ENCODE measurements at regions not wholly inside any gene's neighbourhood (a gene's known extent, or its start where the extent isn't known, plus 50 kb on each side); places are given as distances from the start of the nearest gene placed in this dataset.

DNA sequence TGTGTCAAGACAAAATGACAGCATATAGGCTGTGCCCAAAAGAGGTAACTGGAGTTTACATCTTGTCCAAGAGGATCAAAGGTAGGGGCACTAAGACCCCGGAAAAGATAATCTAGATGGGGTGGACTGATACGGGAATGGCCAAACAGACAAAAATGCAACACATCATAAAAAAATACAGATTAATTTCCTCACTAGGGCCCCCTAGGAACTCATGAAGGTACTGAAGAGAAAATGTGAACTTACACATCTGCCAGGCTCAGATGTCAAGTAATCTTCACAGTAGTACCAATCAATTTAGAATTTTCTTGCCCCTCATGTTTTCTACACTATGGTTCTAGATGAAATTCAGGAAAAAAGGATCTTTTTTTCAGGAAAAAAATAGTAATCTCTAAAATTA lies 115.6 kb upstream of the REG3A start:
- Mint-ChIP-seq H3K9me3 (peaks cover 16 to 33% of the 10 kb centered on the region in 2 donors), H3K4me1 (no peaks in the 10 kb centered on the region), H3K27me3 (ENCODE audit: low read depth in 2 of 2) (no peaks in the 10 kb centered on the region), H3K36me3 (no peaks in the 10 kb centered on the region), H3K27ac (no peak overlapping the region), H3K4me3 (no peak overlapping the region)
- WGBS (ENCODE audit: insufficient coverage), result no CpG with 5 or more reads among the region's 2 CpGs
- no peak for DNase-seq
- Histone ChIP-seq H3K27ac (ENCODE audit: low read length) (no peak overlapping the region), H3K4me1 (ENCODE audit: control insufficient read depth, insufficient read depth, low read length) (no peaks in the 10 kb centered on the region), H3K36me3 (ENCODE audit: control insufficient read depth, insufficient read depth, low read length) (no peaks in the 10 kb centered on the region), H3K4me3 (ENCODE audit: low read length) (no peak overlapping the region), H3K27me3 (ENCODE audit: control insufficient read depth, insufficient read depth, low read length) (no peaks in the 10 kb centered on the region), H3K9me3 (ENCODE audit: control insufficient read depth, insufficient read depth, low read length) (no peaks in the 10 kb centered on the region)
- TF ChIP-seq, protein P1, sequence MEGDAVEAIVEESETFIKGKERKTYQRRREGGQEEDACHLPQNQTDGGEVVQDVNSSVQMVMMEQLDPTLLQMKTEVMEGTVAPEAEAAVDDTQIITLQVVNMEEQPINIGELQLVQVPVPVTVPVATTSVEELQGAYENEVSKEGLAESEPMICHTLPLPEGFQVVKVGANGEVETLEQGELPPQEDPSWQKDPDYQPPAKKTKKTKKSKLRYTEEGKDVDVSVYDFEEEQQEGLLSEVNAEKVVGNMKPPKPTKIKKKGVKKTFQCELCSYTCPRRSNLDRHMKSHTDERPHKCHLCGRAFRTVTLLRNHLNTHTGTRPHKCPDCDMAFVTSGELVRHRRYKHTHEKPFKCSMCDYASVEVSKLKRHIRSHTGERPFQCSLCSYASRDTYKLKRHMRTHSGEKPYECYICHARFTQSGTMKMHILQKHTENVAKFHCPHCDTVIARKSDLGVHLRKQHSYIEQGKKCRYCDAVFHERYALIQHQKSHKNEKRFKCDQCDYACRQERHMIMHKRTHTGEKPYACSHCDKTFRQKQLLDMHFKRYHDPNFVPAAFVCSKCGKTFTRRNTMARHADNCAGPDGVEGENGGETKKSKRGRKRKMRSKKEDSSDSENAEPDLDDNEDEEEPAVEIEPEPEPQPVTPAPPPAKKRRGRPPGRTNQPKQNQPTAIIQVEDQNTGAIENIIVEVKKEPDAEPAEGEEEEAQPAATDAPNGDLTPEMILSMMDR (IDR thresholded peaks at IDR 0.05), result no peak
- intact Hi-C loops (cut with micrococcal nuclease), result no loop called here
- no peak for ATAC-seq

DNA sequence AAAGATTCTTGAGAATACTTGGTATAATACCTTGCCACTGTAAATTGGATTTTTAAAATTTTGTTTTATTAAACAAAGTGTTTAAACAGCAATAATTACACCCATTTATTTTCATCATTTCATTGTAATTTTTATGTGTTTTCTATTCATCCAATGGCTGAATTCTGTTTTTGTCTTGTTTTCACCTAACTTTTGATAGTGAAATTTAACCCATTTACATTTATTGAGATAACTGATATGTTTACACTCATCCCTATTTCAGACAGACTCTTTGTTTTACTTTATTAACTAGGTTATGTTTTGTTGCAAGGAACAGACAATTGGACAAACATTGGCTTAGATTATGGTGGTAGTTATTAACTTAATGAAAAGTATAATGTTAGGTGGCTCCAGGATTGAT lies 113.1 kb upstream of the REG3A start:
- no peaks in the 10 kb centered on the region for H3K36me3 Mint-ChIP-seq
- DNase-seq, result no peak
- Histone ChIP-seq H3K27ac (ENCODE audit: low read length) (no peak overlapping the region), H3K36me3 (ENCODE audit: control insufficient read depth, insufficient read depth, low read length) (no peaks in the 10 kb centered on the region), H3K4me1 (ENCODE audit: control insufficient read depth, insufficient read depth, low read length) (no peaks in the 10 kb centered on the region), H3K9me3 (ENCODE audit: control insufficient read depth, insufficient read depth, low read length) (no peaks in the 10 kb centered on the region), H3K4me3 (ENCODE audit: low read length) (no peak overlapping the region), H3K27me3 (ENCODE audit: control insufficient read depth, insufficient read depth, low read length) (no peaks in the 10 kb centered on the region)
- no peak overlapping the region for H3K4me3 Mint-ChIP-seq
- ATAC-seq, result no peak
- TF ChIP-seq, protein P1 (IDR thresholded peaks at IDR 0.05), result no peak
- intact Hi-C loops (cut with micrococcal nuclease), result no loop called here
- H3K27me3 Mint-ChIP-seq (ENCODE audit: low read depth in 2 of 2), result no peaks in the 10 kb centered on the region
- no peaks in the 10 kb centered on the region for H3K4me1 Mint-ChIP-seq
- H3K27ac Mint-ChIP-seq, result no peak overlapping the region
- H3K9me3 Mint-ChIP-seq, result peaks cover 10 to 24% of the 10 kb centered on the region in 2 donors

- 75% methylated on average over 2 of the region's 3 CpGs for WGBS (ENCODE audit: insufficient coverage)
- Histone ChIP-seq H3K4me1 (ENCODE audit: control insufficient read depth, insufficient read depth, low read length) (no peaks in the 10 kb centered on the region), H3K9me3 (ENCODE audit: control insufficient read depth, insufficient read depth, low read length) (no peaks in the 10 kb centered on the region), H3K27ac (ENCODE audit: low read length) (no peak overlapping the region), H3K4me3 (ENCODE audit: low read length) (no peak overlapping the region), H3K36me3 (ENCODE audit: control insufficient read depth, insufficient read depth, low read length) (no peaks in the 10 kb centered on the region), H3K27me3 (ENCODE audit: control insufficient read depth, insufficient read depth, low read length) (no peaks in the 10 kb centered on the region)
- Mint-ChIP-seq H3K27ac (no peak overlapping the region), H3K9me3 (peaks cover 7 to 21% of the 10 kb centered on the region in 2 donors), H3K4me1 (no peaks in the 10 kb centered on the region), H3K27me3 (ENCODE audit: low read depth in 2 of 2) (no peaks in the 10 kb centered on the region), H3K36me3 (no peaks in the 10 kb centered on the region), H3K4me3 (no peak overlapping the region)
- no peak for ATAC-seq
- intact Hi-C loops (cut with micrococcal nuclease), result no loop called here
- DNase-seq, result no peak
- TF ChIP-seq, protein P1 (IDR thresholded peaks at IDR 0.05), result no peak
Measured at GRCh38 chr2:79271456-79271855, 111.9 kb upstream of the REG3A start.

GRCh38 chr2:79260848-79261247 lies 101.3 kb upstream of the REG3A start:
- Histone ChIP-seq H3K36me3 (ENCODE audit: control insufficient read depth, insufficient read depth, low read length) (no peaks in the 10 kb centered on the region), H3K9me3 (ENCODE audit: control insufficient read depth, insufficient read depth, low read length) (peaks cover 2% of the 10 kb centered on the region), H3K27ac (ENCODE audit: low read length) (no peak overlapping the region), H3K4me1 (ENCODE audit: control insufficient read depth, insufficient read depth, low read length) (no peaks in the 10 kb centered on the region), H3K27me3 (ENCODE audit: control insufficient read depth, insufficient read depth, low read length) (no peaks in the 10 kb centered on the region), H3K4me3 (ENCODE audit: low read length) (no peak overlapping the region)
- ATAC-seq (no peak), DNase-seq (no peak)
- Mint-ChIP-seq H3K27ac (no peak overlapping the region), H3K36me3 (peaks cover 14% of the 10 kb centered on the region), H3K9me3 (peaks cover 7 to 21% of the 10 kb centered on the region in 2 donors), H3K4me3 (no peak overlapping the region), H3K4me1 (no peaks in the 10 kb centered on the region), H3K27me3 (ENCODE audit: low read depth in 2 of 2) (no peaks in the 10 kb centered on the region)
- TF ChIP-seq, protein P1 (IDR thresholded peaks at IDR 0.05), result no peak
- intact Hi-C loops (cut with micrococcal nuclease), result no loop called here
- WGBS (ENCODE audit: insufficient coverage), result 77% methylated on average over 2 of the region's 2 CpGs
